Right renal pelvis (tissue), 4 donors: ENCODE measurements at regions not wholly inside any gene's neighbourhood (a gene's known extent, or its start where the extent isn't known, plus 50 kb on each side); places are given as distances from the start of the nearest gene placed in this dataset.

Experiments used
- DNase-seq, 4 donors: peaks; one replicate each; pipeline ENCODE4 v3.0.0-alpha.2; 2013; ENCODE audit warnings: low read depth in 4 of 4, low spot score in 3 of 4, missing footprints in 1 of 4

GRCh38 chr3:107076946-107077345, 300.3 kb upstream of the CCDC54 start:
- DNase-seq = no peak

DNA sequence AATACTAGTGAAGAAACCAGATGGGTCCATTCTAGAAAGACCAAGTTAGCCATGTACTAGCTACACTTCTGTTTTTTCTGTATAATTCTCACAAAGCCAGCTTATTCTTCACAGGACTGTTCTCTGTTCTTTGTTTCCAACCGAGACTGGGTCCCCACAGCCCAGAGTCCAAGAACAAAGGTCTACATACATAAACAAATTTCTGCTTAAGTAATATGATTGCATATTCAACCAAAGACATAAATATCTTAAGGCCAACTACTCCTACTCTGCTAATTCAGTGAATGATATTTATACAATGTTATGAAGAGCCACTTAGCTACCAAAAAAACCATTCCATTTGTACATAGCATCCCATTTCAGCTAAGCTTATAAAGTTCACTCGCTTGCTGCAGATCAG, 299.8 kb upstream of the CCDC54 start:
- DNase-seq = no peak

DNA sequence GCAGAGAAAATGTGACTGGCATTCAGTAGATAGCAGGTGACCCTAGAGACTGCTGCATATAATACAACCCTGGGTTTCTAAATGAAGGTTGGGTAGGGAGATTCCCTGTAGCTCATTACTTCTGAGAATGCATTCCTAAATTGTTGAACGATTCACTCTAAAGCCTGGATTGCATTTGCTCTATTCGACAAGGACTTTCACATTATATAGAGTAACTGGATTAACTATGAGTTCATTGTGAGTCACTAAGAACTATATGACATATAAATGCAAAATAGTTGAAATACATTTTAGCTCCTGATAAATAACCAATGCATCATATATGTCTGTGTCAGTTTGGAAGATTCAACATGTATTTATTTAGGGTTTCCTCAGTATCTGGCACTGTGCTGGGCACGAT, 294.7 kb upstream of the CCDC54 start:
- DNase-seq = no peak

- DNase-seq = no peak
These were observed 292.0 kb upstream of the CCDC54 start for GRCh38 chr3:107085261-107085660.

DNA sequence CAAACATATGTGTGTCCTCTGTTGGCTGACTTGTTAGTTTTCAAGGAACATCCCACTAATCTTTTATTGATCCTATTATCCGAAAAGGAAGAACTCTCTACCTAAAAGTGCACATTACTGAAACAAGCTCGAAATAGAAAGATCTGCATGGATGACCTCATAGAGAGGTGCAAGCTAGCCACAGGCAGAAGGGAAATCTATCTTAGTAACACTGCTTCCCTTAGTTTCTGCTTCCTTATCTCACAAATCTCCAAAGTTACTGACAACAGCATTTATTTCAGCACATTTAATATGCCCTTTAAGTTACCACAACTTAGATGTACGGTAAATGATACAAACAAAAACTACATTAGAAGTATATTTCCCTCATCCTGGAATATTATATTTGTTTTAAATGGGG, 285.1 kb upstream of the CCDC54 start:
- no peak for DNase-seq

DNA sequence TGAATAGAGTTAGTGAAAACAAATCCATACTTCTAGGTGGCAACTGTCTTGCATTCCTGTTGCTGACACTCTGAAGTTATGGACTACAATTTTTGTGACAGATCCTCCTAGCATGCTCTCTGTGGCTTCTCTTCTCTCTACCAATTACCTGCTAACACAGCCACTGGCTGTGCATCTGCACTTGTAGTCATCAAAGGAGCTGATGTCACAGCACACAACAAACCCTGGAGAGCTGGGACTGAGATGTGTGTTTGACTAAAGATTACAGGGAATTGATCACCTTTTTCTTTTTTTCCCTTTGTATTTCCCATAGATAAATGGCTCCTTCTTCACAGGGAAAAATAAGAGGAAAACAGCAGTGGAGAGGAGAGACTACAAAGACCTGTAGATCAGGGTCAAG, 278.4 kb upstream of the CCDC54 start:
- DNase-seq = no peak

- no peak for DNase-seq
These were observed 277.1 kb upstream of the CCDC54 start for GRCh38 chr3:107100137-107100536.

GRCh38 chr3:107100573-107100972, 276.7 kb upstream of the CCDC54 start:
- DNase-seq = no peak

GRCh38 chr3:107103786-107104185, 273.5 kb upstream of the CCDC54 start:
- no peak for DNase-seq

GRCh38 chr3:107106316-107106715, 270.9 kb upstream of the CCDC54 start:
- no peak for DNase-seq

GRCh38 chr3:107106907-107107306, 270.3 kb upstream of the CCDC54 start:
- no peak for DNase-seq

DNA sequence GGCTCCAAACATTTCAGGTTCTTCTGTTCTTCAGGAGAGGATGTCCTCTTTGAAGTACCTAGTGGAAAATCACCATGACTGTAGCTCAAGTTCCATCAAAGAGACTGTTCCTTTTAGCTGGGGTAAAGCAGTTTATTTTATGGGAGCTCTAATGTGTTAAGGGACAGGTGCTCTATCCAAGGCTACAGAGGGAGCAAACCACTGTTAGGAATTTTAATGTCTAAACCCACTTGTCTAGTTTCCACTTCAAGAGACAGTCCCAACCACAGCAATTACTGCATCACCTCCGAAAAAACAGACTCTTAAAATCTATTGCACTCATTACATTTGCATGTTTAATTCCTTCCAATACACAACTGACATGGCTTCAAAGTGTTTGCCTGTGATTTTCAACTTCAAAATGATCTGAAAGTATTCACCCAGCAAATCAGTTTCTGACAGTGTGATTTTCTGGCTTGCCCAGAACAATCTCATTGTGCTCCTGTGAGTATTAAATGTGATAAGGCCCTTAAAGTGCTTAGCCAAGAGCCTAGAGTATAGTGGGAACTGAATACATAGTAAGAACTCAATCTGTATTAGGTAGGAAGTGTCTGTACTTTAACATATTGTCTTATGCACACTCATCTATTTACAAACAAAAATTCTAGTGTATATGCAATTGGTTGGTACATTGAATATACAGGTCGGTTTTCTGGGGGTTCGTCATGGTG, 266.5 kb upstream of the CCDC54 start:
- no peak for DNase-seq

DNA sequence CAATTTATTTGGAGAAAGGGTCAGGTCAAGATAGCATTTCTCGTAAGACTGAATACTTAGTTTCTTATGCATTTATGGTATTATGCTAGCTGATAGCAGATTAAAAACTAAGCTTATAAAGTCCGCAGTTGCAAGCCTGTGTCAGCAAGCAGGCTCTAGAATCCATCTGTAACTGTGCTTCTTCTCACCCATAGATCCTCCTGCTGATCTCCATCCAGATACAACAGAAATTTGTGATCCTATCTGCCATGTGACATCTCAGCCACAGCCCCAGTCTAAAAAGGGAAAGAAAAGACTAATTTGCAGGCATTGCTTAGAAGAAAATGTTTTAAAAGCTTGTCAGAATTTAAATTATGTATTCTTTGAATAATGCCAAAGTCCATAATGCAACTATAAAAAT, 265.4 kb upstream of the CCDC54 start:
- DNase-seq = no peak

DNA sequence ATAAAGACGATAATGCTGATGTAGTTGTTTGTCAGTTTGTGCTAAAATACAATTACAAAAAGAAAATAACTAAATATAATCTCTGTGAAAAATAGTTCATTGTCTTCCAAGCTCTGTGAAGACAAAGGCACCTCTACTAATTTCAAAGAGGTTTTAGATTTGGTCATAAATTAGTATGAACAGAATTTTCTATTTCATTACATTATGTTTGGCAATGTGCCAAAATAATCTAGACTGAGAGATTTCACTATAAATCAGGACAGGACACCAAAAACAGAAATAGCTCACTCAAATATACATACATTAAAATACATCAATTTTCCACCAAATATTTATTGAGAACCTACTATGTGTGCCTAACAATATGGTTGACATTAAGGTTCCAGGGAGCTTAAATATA, 264.9 kb upstream of the CCDC54 start:
- no peak for DNase-seq

GRCh38 chr3:107116251-107116650, 261.0 kb upstream of the CCDC54 start:
- DNase-seq = no peak

- DNase-seq = no peak
These were observed 260.1 kb upstream of the CCDC54 start for GRCh38 chr3:107117156-107117555.

GRCh38 chr3:107117922-107118536, 259.2 kb upstream of the CCDC54 start:
- peak; percentile 28 to 63 (median 49) for DNase-seq

DNA sequence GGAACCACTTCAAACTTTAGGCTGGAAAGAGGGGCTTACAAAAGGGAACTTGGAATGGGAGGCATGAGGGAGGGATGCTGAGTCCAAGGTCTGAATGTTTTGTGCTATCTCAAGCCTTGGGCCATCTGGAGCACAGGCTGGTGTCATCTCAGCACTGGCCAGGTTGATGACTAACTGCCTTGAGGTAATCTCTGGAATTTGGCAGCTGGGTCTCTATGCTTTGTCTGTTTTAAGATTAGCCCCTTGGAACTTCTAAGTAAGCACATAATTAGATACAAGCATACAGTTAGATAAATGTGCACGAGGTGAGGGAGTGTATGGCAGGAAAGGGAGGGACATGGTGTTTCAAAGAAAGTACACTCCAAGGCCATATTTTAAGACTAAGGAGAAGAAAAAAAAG, 252.4 kb upstream of the CCDC54 start:
- DNase-seq = no peak

- DNase-seq = peak in 1 of 4 donors; percentile 28
These were observed 248.3 kb upstream of the CCDC54 start for GRCh38 chr3:107128946-107129345.

DNA sequence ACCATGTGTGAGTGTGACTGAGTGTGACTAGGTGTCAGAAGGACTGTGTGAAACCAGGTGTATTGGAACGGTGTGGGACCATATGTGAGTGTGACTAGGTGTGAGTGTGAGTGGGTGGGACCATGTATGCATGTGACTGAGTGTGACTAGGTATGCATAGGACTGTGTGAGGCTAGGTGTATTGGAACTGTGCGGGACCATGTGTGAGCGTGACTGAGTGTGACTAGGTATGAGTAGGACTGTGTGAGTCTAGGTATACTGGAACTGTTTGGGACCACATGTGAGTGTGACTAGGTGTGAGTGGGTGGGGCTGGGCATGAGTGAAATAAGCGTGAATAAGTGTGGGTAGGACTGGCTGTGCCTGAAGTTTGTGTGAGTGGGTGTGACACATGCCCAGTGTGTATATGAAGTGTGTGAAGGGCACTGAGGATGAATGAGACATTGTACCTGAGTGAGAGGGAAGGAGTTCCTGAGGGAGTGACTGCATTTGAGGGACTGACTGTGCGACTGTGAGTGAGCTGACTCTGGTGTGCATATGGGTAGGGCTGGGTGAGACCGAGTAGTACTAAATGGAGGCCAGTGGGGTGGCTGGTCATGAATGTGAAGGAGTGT, 247.0 kb upstream of the CCDC54 start:
- DNase-seq = no peak

GRCh38 chr3:107132674-107133073, 244.6 kb upstream of the CCDC54 start:
- DNase-seq = no peak

DNA sequence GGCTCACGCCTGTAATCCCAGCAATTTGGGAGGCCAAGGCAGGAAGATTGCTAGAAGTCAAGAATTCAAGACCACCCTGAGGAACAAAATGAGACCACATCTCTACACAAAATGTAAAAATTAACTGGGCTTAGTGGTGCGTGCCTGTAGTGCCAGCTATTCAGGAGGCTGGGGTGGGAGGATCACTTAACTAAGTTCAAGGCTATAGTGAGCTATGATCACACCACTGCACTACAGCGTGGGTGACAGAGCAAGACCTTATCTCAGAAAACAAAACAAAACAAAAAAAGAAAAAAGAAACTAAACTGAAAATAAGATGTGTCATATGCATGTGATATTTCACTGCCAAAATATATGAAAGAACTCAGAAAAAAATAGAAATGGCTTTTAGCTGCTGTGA, 243.3 kb upstream of the CCDC54 start:
- DNase-seq = no peak
